H1 (cell line): ENCODE measurements at regions not wholly inside any gene's neighbourhood (a gene's known extent, or its start where the extent isn't known, plus 50 kb on each side); places are given as distances from the start of the nearest gene placed in this dataset.

Source experiments
- ASH2L ChIP-seq: fragments of 200-600, 300-600 bp; sonication (generic); IDR thresholded peaks from one replicate; pipeline ENCODE4 v1.7.1; 2017; ENCODE audit warnings: low read length
- CBX8 ChIP-seq: fragments of 300-800, 300-1000 bp; sonication (generic); IDR thresholded peaks from 2 replicates; pipeline ENCODE4 v1.7.1; 2016; ENCODE audit warnings: low read depth, low read length, borderline replicate concordance
- EP300 ChIP-seq, 2 experiments: IDR thresholded peaks; 1 replicate in 1 of 2; 2 replicates in 1 of 2; pipeline ENCODE4 v1.6.1; 2011 to 2012; ENCODE audit warnings: low read depth in 2 of 2, low read length in 2 of 2, mild to moderate bottlenecking in 2 of 2, borderline replicate concordance in 1 of 2, inconsistent platforms in 1 of 2, moderate library complexity in 1 of 2
- JUND ChIP-seq: IDR thresholded peaks from 2 replicates; pipeline ENCODE4 v1.6.1; 2011; ENCODE audit warnings: mild to moderate bottlenecking, improper control_type of control experiment, low read length
- MAFK ChIP-seq: IDR thresholded peaks from 2 replicates; pipeline ENCODE4 v1.6.1; 2012; ENCODE audit warnings: low read depth, mild to moderate bottlenecking, improper control_type of control experiment, low read length
- POU5F1 ChIP-seq: IDR thresholded peaks from 2 replicates; pipeline ENCODE4 v1.6.1; 2011; ENCODE audit warnings: low read depth, mild to moderate bottlenecking, low read length, moderate library complexity
- SAP30 ChIP-seq: fragments of 300-600 bp; sonication (generic); IDR thresholded peaks from 2 replicates; pipeline ENCODE4 v1.7.1; 2012; ENCODE audit warnings: low read length, moderate library complexity, mild to moderate bottlenecking, inconsistent platforms; ENCODE audit not compliant: insufficient read depth, insufficient replicate concordance
- SRF ChIP-seq: IDR thresholded peaks from 2 replicates; pipeline ENCODE4 v1.6.1; 2011; ENCODE audit warnings: mild to moderate bottlenecking, low read depth, low read length, moderate library complexity
- TAF7 ChIP-seq: optimal IDR thresholded peaks from 2 replicates; pipeline ENCODE3; 2011; ENCODE audit warnings: low read depth, mild to moderate bottlenecking, inconsistent platforms, low read length, moderate library complexity, borderline replicate concordance
- YY1 ChIP-seq: IDR thresholded peaks from 2 replicates; pipeline ENCODE4 v1.6.1; 2011; ENCODE audit warnings: low read depth, mild to moderate bottlenecking, low read length
- TF ChIP-seq, protein P1 (sequence below): fragments of 300-600 bp; sonication (generic); IDR thresholded peaks from 2 replicates; pipeline ENCODE4 v1.7.1; 2012; ENCODE audit warnings: low read length, moderate library complexity, mild to moderate bottlenecking, inconsistent platforms; ENCODE audit not compliant: insufficient replicate concordance
- TF ChIP-seq, protein P2 (sequence below): IDR thresholded peaks from 2 replicates; pipeline ENCODE4 v1.6.1; 2011; ENCODE audit warnings: low read depth, mild to moderate bottlenecking, low read length; ENCODE audit not compliant: insufficient read depth

DNA sequence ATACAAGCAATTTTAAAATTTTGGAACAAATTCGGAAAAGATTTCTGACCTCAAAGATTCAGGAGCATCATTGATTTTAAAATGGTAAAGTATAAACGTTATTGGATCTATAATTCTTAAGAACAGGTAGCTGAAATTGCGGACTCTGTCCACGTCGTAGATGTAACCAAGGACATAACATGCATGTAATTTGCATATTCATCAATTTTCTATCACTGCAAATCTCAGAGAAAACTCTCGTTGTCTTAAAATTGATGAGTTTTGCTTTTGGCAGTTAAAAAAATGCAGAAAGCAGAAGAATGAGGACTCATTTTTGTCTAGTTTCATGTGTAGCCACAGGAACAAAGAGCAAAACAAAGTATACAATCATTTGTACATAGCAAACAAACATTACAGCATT, 1094.4 kb downstream of the SI start (continued):
- TF ChIP-seq, protein P1, sequence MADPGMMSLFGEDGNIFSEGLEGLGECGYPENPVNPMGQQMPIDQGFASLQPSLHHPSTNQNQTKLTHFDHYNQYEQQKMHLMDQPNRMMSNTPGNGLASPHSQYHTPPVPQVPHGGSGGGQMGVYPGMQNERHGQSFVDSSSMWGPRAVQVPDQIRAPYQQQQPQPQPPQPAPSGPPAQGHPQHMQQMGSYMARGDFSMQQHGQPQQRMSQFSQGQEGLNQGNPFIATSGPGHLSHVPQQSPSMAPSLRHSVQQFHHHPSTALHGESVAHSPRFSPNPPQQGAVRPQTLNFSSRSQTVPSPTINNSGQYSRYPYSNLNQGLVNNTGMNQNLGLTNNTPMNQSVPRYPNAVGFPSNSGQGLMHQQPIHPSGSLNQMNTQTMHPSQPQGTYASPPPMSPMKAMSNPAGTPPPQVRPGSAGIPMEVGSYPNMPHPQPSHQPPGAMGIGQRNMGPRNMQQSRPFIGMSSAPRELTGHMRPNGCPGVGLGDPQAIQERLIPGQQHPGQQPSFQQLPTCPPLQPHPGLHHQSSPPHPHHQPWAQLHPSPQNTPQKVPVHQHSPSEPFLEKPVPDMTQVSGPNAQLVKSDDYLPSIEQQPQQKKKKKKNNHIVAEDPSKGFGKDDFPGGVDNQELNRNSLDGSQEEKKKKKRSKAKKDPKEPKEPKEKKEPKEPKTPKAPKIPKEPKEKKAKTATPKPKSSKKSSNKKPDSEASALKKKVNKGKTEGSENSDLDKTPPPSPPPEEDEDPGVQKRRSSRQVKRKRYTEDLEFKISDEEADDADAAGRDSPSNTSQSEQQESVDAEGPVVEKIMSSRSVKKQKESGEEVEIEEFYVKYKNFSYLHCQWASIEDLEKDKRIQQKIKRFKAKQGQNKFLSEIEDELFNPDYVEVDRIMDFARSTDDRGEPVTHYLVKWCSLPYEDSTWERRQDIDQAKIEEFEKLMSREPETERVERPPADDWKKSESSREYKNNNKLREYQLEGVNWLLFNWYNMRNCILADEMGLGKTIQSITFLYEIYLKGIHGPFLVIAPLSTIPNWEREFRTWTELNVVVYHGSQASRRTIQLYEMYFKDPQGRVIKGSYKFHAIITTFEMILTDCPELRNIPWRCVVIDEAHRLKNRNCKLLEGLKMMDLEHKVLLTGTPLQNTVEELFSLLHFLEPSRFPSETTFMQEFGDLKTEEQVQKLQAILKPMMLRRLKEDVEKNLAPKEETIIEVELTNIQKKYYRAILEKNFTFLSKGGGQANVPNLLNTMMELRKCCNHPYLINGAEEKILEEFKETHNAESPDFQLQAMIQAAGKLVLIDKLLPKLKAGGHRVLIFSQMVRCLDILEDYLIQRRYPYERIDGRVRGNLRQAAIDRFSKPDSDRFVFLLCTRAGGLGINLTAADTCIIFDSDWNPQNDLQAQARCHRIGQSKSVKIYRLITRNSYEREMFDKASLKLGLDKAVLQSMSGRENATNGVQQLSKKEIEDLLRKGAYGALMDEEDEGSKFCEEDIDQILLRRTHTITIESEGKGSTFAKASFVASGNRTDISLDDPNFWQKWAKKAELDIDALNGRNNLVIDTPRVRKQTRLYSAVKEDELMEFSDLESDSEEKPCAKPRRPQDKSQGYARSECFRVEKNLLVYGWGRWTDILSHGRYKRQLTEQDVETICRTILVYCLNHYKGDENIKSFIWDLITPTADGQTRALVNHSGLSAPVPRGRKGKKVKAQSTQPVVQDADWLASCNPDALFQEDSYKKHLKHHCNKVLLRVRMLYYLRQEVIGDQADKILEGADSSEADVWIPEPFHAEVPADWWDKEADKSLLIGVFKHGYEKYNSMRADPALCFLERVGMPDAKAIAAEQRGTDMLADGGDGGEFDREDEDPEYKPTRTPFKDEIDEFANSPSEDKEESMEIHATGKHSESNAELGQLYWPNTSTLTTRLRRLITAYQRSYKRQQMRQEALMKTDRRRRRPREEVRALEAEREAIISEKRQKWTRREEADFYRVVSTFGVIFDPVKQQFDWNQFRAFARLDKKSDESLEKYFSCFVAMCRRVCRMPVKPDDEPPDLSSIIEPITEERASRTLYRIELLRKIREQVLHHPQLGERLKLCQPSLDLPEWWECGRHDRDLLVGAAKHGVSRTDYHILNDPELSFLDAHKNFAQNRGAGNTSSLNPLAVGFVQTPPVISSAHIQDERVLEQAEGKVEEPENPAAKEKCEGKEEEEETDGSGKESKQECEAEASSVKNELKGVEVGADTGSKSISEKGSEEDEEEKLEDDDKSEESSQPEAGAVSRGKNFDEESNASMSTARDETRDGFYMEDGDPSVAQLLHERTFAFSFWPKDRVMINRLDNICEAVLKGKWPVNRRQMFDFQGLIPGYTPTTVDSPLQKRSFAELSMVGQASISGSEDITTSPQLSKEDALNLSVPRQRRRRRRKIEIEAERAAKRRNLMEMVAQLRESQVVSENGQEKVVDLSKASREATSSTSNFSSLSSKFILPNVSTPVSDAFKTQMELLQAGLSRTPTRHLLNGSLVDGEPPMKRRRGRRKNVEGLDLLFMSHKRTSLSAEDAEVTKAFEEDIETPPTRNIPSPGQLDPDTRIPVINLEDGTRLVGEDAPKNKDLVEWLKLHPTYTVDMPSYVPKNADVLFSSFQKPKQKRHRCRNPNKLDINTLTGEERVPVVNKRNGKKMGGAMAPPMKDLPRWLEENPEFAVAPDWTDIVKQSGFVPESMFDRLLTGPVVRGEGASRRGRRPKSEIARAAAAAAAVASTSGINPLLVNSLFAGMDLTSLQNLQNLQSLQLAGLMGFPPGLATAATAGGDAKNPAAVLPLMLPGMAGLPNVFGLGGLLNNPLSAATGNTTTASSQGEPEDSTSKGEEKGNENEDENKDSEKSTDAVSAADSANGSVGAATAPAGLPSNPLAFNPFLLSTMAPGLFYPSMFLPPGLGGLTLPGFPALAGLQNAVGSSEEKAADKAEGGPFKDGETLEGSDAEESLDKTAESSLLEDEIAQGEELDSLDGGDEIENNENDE: no peak
- no peak for TF ChIP-seq MAFK
- no peak for TF ChIP-seq ASH2L
- TF ChIP-seq JUND: no peak
- TF ChIP-seq POU5F1: no peak
- TF ChIP-seq, protein P2, sequence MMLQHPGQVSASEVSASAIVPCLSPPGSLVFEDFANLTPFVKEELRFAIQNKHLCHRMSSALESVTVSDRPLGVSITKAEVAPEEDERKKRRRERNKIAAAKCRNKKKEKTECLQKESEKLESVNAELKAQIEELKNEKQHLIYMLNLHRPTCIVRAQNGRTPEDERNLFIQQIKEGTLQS: no peak
- no peak for TF ChIP-seq EP300 (IDR thresholded peaks at IDR 0.05; ENCODE audit: borderline replicate concordance in 1 of 2, low read depth in 2 of 2, low read length in 2 of 2)
- TF ChIP-seq YY1: no peak
- TF ChIP-seq SAP30: no peak
- no peak for TF ChIP-seq TAF7
- no peak for TF ChIP-seq SRF
- no peak for TF ChIP-seq CBX8
